ENCODE measurements at regions not wholly inside any gene's neighbourhood (a gene's known extent, or its start where the extent isn't known, plus 50 kb on each side); places are given as distances from the start of the nearest gene placed in this dataset.

DNA sequence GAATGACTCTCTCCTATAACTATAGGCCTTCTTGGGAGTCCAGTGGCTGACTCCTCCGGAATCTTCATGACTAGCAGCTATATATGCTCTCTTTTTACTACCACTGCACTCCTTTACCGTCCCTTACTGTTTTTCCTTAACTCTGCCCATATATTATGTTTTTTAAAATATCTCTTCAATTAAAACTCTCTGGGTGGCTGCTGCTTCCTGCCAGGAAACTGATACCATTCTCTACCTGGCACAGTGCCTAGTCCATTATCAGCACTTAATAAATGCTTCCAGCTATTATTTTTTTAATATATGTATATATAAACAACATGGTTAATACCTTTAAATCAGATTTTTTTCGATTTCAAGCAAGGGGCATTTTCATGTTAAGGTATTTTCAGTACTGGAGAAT is 136.6 kb upstream of the FAM47B start:
- Histone ChIP-seq H3K9me1 (replicated peaks; ENCODE audit: control insufficient read depth, extremely low read depth, insufficient read depth, low read length) (no peaks in the 10 kb centered on the region), H3K79me2 (ENCODE audit: control insufficient read depth, insufficient read depth, low read length) (no peaks in the 10 kb centered on the region), H2AFZ (ENCODE audit: low read depth, low read length) (no peak overlapping the region), H3K27me3 (ENCODE audit: control insufficient read depth in 2 of 2, insufficient read depth in 2 of 2, low read length in 2 of 2) (no peaks in the 10 kb centered on the region), H4K20me1 (replicated peaks; ENCODE audit: control insufficient read depth, extremely low read depth, insufficient read depth, low read length) (no peaks in the 10 kb centered on the region), H3K4me2 (ENCODE audit: insufficient read depth, low read length) (peak overlapping the region; percentile 6), H3K9ac (replicated peaks; ENCODE audit: extremely low read depth, insufficient read depth, low read length) (no peak overlapping the region), H3K4me1 (ENCODE audit: control insufficient read depth, extremely low read depth, insufficient read depth, low read length) (peaks cover 4% of the 10 kb centered on the region), H3K36me3 (ENCODE audit: control insufficient read depth in 2 of 2, extremely low read depth in 1 of 2, insufficient read depth in 2 of 2, low read length in 2 of 2) (no peaks in the 10 kb centered on the region), H3K4me3 (replicated peaks in 1 of 3; ENCODE audit: insufficient read depth in 1 of 3, low read depth in 1 of 3, low read length in 3 of 3) (no peak overlapping the region), H3K27ac (ENCODE audit: insufficient read depth, low read depth, low read length) (no peak overlapping the region), H3K9me3 (replicated peaks; ENCODE audit: control insufficient read depth, insufficient read depth, low read length) (no peaks in the 10 kb centered on the region)
- dilution Hi-C loops (cut with MboI; ENCODE audit: extremely low pct_ligation_motif_present, low sequenced_read_pairs), result no loop called here
- TF ChIP-seq GATA2 (IDR thresholded peaks at IDR 0.05; ENCODE audit: insufficient read depth, insufficient read length, low read depth, low read length), result no peak
- TF ChIP-seq FOS (IDR thresholded peaks at IDR 0.05; ENCODE audit: borderline replicate concordance, insufficient read depth, low read length), result no peak
- no peak for TF ChIP-seq JUN (IDR thresholded peaks at IDR 0.05; ENCODE audit: borderline replicate concordance, insufficient read depth, insufficient read length, low read depth)
- peak; percentile 52 for DNase-seq (ENCODE audit: low read depth, low spot score)
- no peak for FAIRE-seq
- no TSS peak for BruUV-seq (replicated peaks)
- intact Hi-C loops (cut with micrococcal nuclease), result no loop called here
- ChIA-PET POLR2A (no interaction called here), CTCF (interaction anchor here (1.2 kb wide), 1 partner anchor 168 kb away, joined by 4 read pairs; no protein-coding TSS in a partner anchor)

DNA sequence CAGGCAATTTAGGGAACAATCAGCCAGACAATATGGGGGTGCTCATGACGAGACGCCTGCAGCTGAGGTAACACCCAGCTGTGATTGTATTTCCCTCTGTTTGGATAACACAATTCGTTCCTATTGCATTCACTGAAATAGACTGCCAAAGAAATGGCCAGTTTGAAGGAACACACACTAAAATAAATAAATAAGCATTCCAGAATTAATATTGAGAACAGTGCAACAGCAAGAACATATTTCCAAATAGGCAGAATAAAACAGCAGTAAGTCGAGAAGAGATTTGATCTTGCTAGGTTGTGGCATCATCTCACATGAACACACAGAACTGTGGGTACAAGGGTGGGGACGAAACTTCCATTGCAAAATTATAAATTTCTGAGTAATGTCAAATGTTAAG is 133.5 kb upstream of the FAM47B start:
- POLR2A ChIA-PET, result no interaction called here
- peaks cover 4% of the 10 kb centered on the region for H3K4me1 ChIP-seq (ENCODE audit: control insufficient read depth, extremely low read depth, insufficient read depth, low read length)
- TF ChIP-seq POLR2A (IDR thresholded peaks at IDR 0.05; ENCODE audit: low read depth, low read length), result no peak
- no peak for TF ChIP-seq EZH2 (IDR thresholded peaks at IDR 0.05; ENCODE audit: borderline replicate concordance, low read depth, low read length, severe bottlenecking)
- TF ChIP-seq, protein P1, sequence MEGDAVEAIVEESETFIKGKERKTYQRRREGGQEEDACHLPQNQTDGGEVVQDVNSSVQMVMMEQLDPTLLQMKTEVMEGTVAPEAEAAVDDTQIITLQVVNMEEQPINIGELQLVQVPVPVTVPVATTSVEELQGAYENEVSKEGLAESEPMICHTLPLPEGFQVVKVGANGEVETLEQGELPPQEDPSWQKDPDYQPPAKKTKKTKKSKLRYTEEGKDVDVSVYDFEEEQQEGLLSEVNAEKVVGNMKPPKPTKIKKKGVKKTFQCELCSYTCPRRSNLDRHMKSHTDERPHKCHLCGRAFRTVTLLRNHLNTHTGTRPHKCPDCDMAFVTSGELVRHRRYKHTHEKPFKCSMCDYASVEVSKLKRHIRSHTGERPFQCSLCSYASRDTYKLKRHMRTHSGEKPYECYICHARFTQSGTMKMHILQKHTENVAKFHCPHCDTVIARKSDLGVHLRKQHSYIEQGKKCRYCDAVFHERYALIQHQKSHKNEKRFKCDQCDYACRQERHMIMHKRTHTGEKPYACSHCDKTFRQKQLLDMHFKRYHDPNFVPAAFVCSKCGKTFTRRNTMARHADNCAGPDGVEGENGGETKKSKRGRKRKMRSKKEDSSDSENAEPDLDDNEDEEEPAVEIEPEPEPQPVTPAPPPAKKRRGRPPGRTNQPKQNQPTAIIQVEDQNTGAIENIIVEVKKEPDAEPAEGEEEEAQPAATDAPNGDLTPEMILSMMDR (IDR thresholded peaks at IDR 0.05; ENCODE audit: extremely low read depth in 1 of 2, insufficient read depth in 1 of 2, low read depth in 1 of 2, low read length in 2 of 2), result no peak
- no peak for TF ChIP-seq JUN (IDR thresholded peaks at IDR 0.05; ENCODE audit: borderline replicate concordance, insufficient read depth, insufficient read length, low read depth)
- no peak for TF ChIP-seq POLR2AphosphoS5 (IDR thresholded peaks at IDR 0.05; ENCODE audit: insufficient read depth, low read depth, low read length)
- TF ChIP-seq GATA2 (IDR thresholded peaks at IDR 0.05; ENCODE audit: insufficient read depth, insufficient read length, low read depth, low read length), result no peak
- no peak overlapping the region for H3K9ac ChIP-seq (replicated peaks; ENCODE audit: extremely low read depth, insufficient read depth, low read length)
- H3K9me3 ChIP-seq (replicated peaks; ENCODE audit: control insufficient read depth, insufficient read depth, low read length), result no peaks in the 10 kb centered on the region
- CTCF ChIA-PET, result no interaction called here
- no peaks in the 10 kb centered on the region for H3K27me3 ChIP-seq (ENCODE audit: control insufficient read depth in 2 of 2, insufficient read depth in 2 of 2, low read length in 2 of 2)
- no peaks in the 10 kb centered on the region for H3K9me1 ChIP-seq (replicated peaks; ENCODE audit: control insufficient read depth, extremely low read depth, insufficient read depth, low read length)
- DNase-seq (ENCODE audit: low read depth, low spot score) (no peak), FAIRE-seq (no peak)
- H2AFZ ChIP-seq (ENCODE audit: low read depth, low read length), result no peak overlapping the region
- no peak overlapping the region for H3K4me2 ChIP-seq (ENCODE audit: insufficient read depth, low read length)
- H3K4me3 ChIP-seq (replicated peaks in 1 of 3; ENCODE audit: insufficient read depth in 1 of 3, low read depth in 1 of 3, low read length in 3 of 3), result no peak overlapping the region
- no peaks in the 10 kb centered on the region for H4K20me1 ChIP-seq (replicated peaks; ENCODE audit: control insufficient read depth, extremely low read depth, insufficient read depth, low read length)
- H3K36me3 ChIP-seq (ENCODE audit: control insufficient read depth in 2 of 2, extremely low read depth in 1 of 2, insufficient read depth in 2 of 2, low read length in 2 of 2), result no peaks in the 10 kb centered on the region
- no TSS peak for BruUV-seq (replicated peaks)
- H3K79me2 ChIP-seq (ENCODE audit: control insufficient read depth, insufficient read depth, low read length), result no peaks in the 10 kb centered on the region
- dilution Hi-C loops (cut with MboI; ENCODE audit: extremely low pct_ligation_motif_present, low sequenced_read_pairs) (no loop called here), intact Hi-C loops (cut with micrococcal nuclease) (no loop called here)
- no peak overlapping the region for H3K27ac ChIP-seq (ENCODE audit: insufficient read depth, low read depth, low read length)

All from endothelial cell of umbilical vein (primary cell).